ENCODE measurements at regions not wholly inside any gene's neighbourhood (a gene's known extent, or its start where the extent isn't known, plus 50 kb on each side); places are given as distances from the start of the nearest gene placed in this dataset.

GRCh38 chr13:66068683-66069082 lies 1161.5 kb downstream of the PCDH9 start:
- no peak for DNase-seq

- no peak for DNase-seq
Measured at GRCh38 chr13:66048888-66049287, 1181.2 kb downstream of the PCDH9 start.

DNA sequence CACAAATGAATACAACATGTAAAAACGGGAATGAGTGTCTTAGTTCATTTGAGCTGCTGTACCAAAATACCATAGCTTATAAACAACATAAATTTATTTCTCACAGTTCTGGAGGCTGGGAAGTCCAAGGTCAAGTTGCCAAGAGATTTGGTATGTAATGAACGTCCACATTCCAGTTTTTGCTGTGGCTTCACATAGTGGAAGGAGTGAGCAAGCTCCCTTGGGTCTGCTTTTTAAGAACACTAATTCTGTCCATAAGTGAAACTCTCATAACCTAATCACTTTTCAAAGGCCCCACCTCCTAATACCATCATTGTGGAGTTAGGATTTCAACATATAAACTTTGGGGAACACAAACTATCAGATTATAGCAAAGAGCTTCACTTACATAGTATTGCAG lies 1189.6 kb downstream of the PCDH9 start:
- no peak for DNase-seq

GRCh38 chr13:66037096-66037495 lies 1193.0 kb downstream of the PCDH9 start:
- no peak for DNase-seq

GRCh38 chr13:66036636-66037035 lies 1193.5 kb downstream of the PCDH9 start:
- DNase-seq, result no peak

DNA sequence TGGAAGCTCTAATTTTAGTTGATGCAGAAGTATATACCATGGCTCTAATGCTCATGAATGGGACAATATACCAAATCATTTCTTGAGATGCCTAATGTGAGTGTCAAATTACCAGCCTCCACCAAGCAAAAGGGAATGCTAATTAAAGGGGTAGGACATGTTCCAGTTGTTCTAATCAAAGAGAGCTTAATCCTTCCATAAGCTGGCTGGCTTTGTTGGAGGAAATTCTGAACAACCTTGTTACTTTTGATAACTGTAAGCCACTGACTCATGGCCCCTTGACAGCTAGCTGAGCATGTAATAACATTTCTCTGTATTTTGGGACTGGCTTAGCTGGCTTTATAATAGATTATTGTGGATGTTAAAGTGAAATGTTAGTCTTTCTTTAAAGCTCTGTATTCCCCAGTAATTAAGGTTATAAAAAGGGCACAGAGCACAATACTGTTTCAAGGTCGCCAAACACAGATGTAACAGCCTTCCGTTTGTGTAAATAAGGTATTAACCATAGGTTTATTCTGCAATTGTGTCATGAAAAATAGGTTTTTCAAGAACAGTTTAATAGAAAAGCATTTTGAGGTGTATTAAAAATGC lies 1194.0 kb downstream of the PCDH9 start:
- no peak for DNase-seq

DNA sequence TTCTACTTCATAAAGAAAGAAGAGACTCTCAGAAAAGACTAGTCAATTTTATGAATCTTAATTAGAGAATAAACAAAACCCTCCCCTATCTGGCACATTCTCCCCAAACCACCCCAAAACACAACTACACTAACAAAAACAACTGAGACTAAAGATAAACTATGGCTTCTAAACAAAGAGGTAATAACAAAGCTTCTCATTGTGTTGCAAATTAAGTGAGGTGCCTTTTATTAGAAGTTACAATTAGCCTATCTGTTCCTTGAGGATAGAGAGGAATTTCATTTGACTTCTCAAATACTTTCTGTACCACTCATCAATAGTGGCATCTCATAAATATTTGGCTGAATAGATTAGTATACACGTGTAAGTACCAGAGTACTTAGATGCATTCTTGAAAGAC lies 1196.2 kb downstream of the PCDH9 start:
- no peak for DNase-seq

DNA sequence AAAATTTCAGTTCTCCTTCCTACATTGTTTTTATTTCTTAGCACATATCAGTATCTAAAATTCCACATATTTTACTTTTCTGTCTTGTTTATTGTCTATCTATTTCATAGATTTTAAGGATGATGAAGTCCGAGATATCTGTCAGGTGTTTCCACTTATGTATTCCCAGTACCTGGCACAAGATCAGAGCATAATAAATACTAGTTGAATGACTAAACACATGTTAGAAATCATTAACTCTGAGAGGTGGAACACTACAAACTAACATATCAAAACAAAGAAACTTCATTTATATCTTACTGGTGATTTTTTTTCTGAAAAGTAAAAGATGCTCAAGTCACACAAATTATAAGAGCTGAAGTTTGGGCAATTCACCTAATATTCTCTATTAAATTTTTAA lies 1208.3 kb downstream of the PCDH9 start:
- no peak for DNase-seq

- DNase-seq, result no peak
Measured at GRCh38 chr13:66014771-66015170, 1215.4 kb downstream of the PCDH9 start.

- DNase-seq, result no peak
Measured at GRCh38 chr13:66009241-66009640, 1220.9 kb downstream of the PCDH9 start.

DNA sequence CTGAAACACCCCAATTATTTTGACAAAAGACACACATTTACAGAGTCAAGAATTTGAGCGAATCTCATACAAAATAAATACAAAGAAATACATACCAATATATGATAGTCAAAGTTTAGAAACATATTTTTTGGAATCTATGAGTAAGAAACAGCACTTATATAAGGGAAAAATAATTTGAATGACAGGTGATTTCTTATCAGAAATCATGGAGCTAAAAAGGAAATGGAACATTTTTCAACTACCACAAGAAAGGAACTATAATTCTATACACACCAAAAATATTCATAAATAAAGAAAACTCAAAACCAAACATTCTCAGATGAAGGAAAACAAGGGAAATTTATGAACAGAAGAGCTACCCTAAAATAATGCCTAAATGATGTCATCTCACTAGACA lies 1226.6 kb downstream of the PCDH9 start:
- DNase-seq, result no peak

DNA sequence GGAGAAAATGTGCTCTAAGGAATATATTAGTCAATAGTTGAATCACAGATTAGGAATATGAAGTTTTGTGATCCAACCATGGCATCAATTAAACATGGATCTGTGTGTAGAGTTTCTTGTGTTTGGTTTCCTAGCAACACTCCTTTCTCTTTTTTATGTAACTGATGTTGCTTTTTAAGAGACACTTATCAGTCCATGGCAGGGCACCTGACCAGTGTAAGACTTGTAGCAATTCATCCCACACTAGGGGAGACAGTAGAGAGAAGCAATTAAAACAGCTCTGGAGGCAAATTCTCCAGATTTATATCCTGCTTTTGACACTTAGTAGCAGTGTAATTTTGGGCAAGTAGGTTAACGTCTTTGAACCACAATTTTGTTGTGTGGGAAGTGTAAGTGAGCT lies 1229.0 kb downstream of the PCDH9 start:
- no peak for DNase-seq

DNA sequence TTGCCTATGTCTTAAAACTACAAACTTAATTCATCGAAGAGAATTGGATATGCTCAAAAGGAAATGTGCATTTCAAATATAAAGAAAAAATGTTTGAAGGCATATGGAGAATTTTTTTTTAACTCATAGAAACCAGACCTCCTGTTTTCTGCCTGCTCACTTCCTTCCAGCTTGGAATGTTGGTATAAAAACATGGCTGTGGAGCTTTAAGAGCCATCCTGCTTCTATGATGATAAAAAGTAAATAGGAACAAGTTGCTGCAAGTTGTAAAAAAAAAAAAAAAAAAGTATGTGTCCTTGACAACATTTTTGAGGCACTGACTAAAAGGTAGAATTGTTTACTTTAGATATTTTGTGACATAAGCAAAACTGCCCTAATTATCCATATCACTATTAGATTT lies 1230.7 kb downstream of the PCDH9 start:
- no peak for DNase-seq

DNA sequence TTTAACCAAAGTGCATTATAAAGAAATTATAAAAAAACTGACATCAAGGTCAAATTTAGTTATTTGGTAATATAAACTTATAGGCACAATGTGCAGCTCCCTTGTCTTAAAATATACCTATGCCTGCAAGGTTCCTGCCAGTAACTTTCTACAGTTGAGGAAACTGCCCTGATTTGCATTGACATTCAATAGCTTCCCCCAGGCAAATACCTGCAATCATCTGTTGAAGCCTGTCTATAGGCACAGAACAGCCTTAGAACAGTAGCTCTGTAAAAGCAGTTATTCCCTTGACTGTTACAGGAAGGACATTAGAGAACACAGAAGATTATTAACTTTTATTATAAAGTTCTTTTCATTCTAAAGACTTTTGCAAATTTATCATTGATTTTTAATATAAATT lies 1239.5 kb downstream of the PCDH9 start:
- no peak for DNase-seq

DNA sequence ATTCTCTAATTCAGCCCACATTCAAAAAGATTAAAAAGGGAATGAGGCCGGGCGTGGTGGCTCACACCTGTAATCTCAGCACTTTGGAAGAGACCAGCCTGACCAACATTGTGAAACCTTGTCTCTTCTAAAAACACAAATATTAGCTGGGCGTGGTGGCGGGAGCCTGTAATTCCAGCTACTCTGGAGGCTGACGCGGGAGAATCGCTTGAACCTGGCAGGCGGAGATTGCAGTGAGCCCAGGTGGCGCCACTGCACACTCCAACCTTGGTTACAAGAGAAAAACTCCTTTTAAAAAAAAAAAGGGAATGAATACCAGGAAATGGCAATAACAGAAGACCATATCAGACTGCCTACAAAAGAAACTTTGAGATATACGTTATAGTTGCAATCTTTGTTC lies 1244.5 kb downstream of the PCDH9 start:
- no peak for DNase-seq

- DNase-seq, result no peak
Measured at GRCh38 chr13:65977525-65977924, 1252.6 kb downstream of the PCDH9 start.

GRCh38 chr13:65971541-65971940 lies 1258.6 kb downstream of the PCDH9 start:
- no peak for DNase-seq

DNA sequence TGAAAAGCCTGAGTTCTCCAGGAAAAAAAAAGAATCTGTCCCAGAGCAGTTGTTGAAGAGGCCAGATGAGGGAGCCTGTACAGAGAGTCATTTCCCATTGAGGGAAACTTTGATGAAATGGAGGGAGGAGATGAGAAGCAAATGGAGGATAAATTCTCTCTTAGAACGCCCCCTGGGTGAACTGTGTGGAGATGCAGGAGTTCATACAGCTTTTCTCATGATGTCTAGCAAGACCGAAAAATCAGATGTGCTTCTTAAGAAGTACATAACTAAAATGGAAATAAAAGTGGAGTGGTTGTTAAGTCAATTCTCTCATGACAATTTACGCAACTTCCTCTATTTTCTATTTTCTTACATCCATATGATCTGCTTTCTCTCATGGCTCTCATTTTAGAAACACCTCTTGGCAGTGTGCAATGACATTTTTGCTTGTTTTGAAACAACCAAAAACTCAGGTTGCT lies 1263.1 kb downstream of the PCDH9 start:
- DNase-seq, result peak; percentile 4

DNA sequence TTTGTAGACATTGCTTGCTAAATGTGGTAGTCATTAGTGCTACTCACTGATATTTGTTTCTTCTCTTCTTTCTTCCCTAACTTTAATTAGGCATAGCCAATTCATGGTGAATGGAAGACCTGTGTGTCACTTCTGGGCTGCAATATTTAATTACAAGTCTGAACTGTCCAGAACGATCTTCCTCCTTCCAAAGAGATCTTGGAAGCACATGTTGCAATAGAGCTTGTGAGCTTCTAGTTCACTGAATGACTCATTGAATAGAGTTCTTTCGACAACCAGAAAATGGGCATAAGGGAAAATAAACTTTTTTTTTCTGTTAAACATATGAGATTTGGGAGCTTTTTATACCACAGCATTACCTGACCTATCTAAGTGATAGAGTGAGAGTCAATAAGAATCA lies 1264.6 kb downstream of the PCDH9 start:
- no peak for DNase-seq

- DNase-seq, result no peak
Measured at GRCh38 chr13:65964672-65965071, 1265.5 kb downstream of the PCDH9 start.

GRCh38 chr13:65959305-65959704 lies 1270.8 kb downstream of the PCDH9 start:
- DNase-seq, result no peak

DNA sequence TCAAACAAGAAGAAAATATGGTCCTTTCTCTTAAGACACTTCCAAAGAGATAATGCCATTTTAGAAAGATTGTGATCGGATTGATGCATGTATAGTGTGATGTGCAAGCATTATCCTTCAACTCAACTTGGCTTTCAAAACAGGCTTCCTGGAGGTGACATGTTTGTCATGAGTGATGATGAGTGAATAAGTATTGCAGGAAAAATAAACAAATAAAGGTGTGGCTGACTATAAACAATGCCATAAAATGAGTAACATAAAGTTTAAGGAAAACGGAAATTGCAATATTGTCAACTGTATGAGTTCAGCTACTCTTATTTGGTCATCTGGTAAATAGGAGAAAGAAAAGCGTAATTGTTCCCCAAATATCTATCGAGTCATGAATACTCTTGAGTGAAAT lies 1283.7 kb downstream of the PCDH9 start:
- DNase-seq, result no peak

DNA sequence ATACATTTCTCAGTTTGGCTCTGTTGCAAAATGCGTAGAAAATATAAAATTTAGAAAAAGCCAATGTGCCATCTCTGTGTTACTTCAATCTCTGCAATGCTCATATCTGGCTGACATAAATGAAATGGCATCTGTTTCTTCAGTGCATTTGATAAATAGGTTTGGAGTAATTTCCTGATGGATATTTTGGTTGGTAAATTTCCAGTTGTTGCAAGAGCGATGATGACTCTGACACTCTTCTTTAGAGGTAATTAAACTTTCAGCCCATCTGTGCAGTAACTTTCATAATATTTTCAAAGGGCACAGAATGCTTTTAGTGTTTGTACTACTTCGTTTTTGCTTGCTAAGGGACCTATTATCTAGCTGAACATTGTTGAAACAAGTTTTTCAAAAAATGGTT lies 1286.4 kb downstream of the PCDH9 start:
- no peak for DNase-seq

GRCh38 chr13:65943024-65943423 lies 1287.1 kb downstream of the PCDH9 start:
- no peak for DNase-seq

- no peak for DNase-seq
Measured at GRCh38 chr13:65940720-65941119, 1289.4 kb downstream of the PCDH9 start.

DNA sequence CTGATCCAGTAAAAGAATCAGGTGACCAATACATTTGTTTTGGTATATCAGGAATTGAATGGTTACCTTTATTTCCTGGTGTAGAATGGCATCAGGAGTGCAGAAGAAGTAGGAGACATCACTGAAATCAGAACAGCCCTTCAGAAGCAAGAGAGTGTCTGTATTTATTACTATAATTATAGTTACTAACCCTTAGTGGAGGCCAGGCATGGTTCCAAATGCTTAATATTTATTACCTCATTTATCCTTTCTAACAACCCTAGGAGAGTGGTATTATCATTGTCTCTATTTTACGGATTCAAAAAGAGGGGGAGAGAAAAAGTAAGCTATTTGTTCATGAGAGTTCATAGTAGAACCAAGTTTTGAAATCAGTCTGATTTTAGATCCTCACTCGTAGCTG lies 1292.9 kb downstream of the PCDH9 start:
- DNase-seq, result no peak
